PC-3 (cell line): ENCODE measurements at regions not wholly inside any gene's neighbourhood (a gene's known extent, or its start where the extent isn't known, plus 50 kb on each side); places are given as distances from the start of the nearest gene placed in this dataset.
A peak's percentile ranks its signal among the peaks of the same experiment; 100 is the strongest.

Experiments
- ATAC-seq: fragments of 200-7000 bp; cut with Tn5 transposase; 2 replicates; pipeline ENCODE4 v1.9.1; 2020; ENCODE audit warnings: mild to moderate bottlenecking, moderate library complexity
- BruUV-seq: library from RNA; stranded (reverse); fragments of 400-500 nt; replicated peaks from 2 replicates; lab custom pipeline; 2021; lab: Mats Ljungman, UMichigan
- CTCF ChIA-PET: fragments of 300-600 bp; sonication (Branson Sonifier 250); formaldehyde crosslinking; loops from one replicate; lab custom pipeline; 2022; ENCODE audit warnings: antibody characterized with exemption; lab: Charles Lee
- POLR2A ChIA-PET: fragments of 300-600 bp; sonication (Branson Sonifier 250); formaldehyde crosslinking; loops from one replicate; lab custom pipeline; 2022; ENCODE audit warnings: antibody characterized with exemption; ENCODE audit not compliant: unreplicated experiment; lab: Charles Lee
- DNase-seq: peaks from one replicate; pipeline ENCODE4 v3.0.0-alpha.2; 2015
- H2AFZ ChIP-seq: fragments of 300-600 bp; sonication (generic); 2 replicates; pipeline ENCODE4 v1.6.0; 2016; ENCODE audit warnings: antibody characterized with exemption, low read length
- H3F3A ChIP-seq: fragments of 300-600 bp; sonication (generic); one replicate; pipeline ENCODE4 v1.6.0; 2017; ENCODE audit warnings: antibody characterized with exemption, low read length, control low read depth, mild to moderate bottlenecking; ENCODE audit not compliant: unreplicated experiment
- H3K27ac ChIP-seq: fragments of 300-600 bp; sonication (generic); 2 replicates; pipeline ENCODE4 v1.5.1; 2016; ENCODE audit warnings: mild to moderate bottlenecking, low read length
- H3K27me3 ChIP-seq: fragments of 300-600 bp; sonication (generic); 2 replicates; pipeline ENCODE4 v1.6.1; 2016; ENCODE audit warnings: low read length, mixed read lengths
- H3K36me3 ChIP-seq: fragments of 300-600 bp; sonication (generic); 2 replicates; pipeline ENCODE4 v1.6.1; 2016; ENCODE audit warnings: low read depth, mixed run types, low read length, mixed read lengths
- H3K4me1 ChIP-seq: fragments of 300-600 bp; sonication (generic); 2 replicates; pipeline ENCODE4 v1.5.1; 2016; ENCODE audit warnings: low read length; ENCODE audit not compliant: insufficient read depth
- H3K4me2 ChIP-seq: fragments of 300-600 bp; sonication (generic); 2 replicates; pipeline ENCODE4 v1.6.0; 2016; ENCODE audit warnings: low read length
- H3K4me3 ChIP-seq: fragments of 300-600 bp; sonication (generic); 2 replicates; pipeline ENCODE4 v1.5.1; 2016; ENCODE audit warnings: mild to moderate bottlenecking, low read length, mixed read lengths
- H3K79me2 ChIP-seq: fragments of 300-600 bp; sonication (generic); 2 replicates; pipeline ENCODE4 v1.6.1; 2017; ENCODE audit warnings: low read length, mixed read lengths
- H3K9ac ChIP-seq: fragments of 300-600 bp; sonication (generic); 2 replicates; pipeline ENCODE4 v1.6.0; 2016; ENCODE audit warnings: mild to moderate bottlenecking, low read length
- H3K9me2 ChIP-seq: fragments of 300-600 bp; sonication (generic); replicated peaks from 2 replicates; pipeline ENCODE4 v1.6.1; 2016; ENCODE audit warnings: mixed run types, low read length, mixed read lengths
- H3K9me3 ChIP-seq: fragments of 300-600 bp; sonication (generic); 2 replicates; pipeline ENCODE4 v1.6.1; 2016; ENCODE audit warnings: low read length, mixed read lengths
- H4K20me1 ChIP-seq: fragments of 300-600 bp; sonication (generic); 2 replicates; pipeline ENCODE4 v1.6.1; 2016; ENCODE audit warnings: low read length, mixed read lengths
- EZH2 ChIP-seq: fragments of 300-600 bp; sonication (generic); IDR thresholded peaks from one replicate; pipeline ENCODE4 v1.6.1; 2017; ENCODE audit warnings: antibody characterized with exemption, mild to moderate bottlenecking, low read length; ENCODE audit not compliant: unreplicated experiment
- EZH2phosphoT487 ChIP-seq: fragments of 300-600 bp; sonication (generic); IDR thresholded peaks from 2 replicates; pipeline ENCODE4 v1.6.1; 2018; ENCODE audit warnings: mild to moderate bottlenecking, antibody characterized with exemption, low read length, borderline replicate concordance
- intact Hi-C: fragments of 100-400 bp; cut with micrococcal nuclease; formaldehyde crosslinking; loops from 2 replicates; pipeline ENCODE4 v1.9.0; 2023
- TF ChIP-seq, protein P1 (sequence below): fragments of 300-600 bp; sonication (generic); conservative IDR thresholded peaks from 2 replicates; pipeline ENCODE4 v1.5.1; 2017; ENCODE audit warnings: antibody characterized with exemption, low read depth, mild to moderate bottlenecking, low read length

DNA sequence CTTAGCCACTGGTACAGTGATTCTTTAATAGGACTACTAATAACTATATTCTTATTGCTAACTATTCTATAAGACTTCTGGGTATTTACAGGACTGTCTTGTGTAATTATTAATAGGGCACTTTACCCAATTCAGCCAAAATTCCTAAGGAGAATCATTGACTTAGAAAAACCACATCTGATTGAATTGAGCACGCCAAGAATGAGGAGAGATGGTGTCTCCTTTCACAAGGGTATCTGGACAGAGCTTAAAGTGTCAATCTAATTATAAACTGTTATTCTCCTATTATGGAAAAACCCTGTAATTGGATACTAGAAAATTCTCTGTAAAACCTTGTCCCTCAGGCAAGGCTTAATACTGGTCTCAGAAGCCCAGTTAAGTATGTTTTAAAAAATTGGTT, 111.1 kb upstream of the TLL1 start:
- Histone ChIP-seq H3K27me3 (no peaks in the 10 kb centered on the region), H3K4me1 (peaks cover 10% of the 10 kb centered on the region), H3K79me2 (no peaks in the 10 kb centered on the region), H4K20me1 (no peaks in the 10 kb centered on the region), H2AFZ (no peak overlapping the region), H3K27ac (no peak overlapping the region), H3F3A (no peaks in the 10 kb centered on the region), H3K4me3 (no peak overlapping the region), H3K9ac (no peak overlapping the region), H3K9me3 (no peaks in the 10 kb centered on the region), H3K4me2 (no peak overlapping the region), H3K36me3 (no peaks in the 10 kb centered on the region), H3K9me2 (no peaks in the 10 kb centered on the region)
- CTCF ChIA-PET = no interaction called here
- POLR2A ChIA-PET = no interaction called here
- DNase-seq (no peak), ATAC-seq (no peak)
- TF ChIP-seq, protein P1, sequence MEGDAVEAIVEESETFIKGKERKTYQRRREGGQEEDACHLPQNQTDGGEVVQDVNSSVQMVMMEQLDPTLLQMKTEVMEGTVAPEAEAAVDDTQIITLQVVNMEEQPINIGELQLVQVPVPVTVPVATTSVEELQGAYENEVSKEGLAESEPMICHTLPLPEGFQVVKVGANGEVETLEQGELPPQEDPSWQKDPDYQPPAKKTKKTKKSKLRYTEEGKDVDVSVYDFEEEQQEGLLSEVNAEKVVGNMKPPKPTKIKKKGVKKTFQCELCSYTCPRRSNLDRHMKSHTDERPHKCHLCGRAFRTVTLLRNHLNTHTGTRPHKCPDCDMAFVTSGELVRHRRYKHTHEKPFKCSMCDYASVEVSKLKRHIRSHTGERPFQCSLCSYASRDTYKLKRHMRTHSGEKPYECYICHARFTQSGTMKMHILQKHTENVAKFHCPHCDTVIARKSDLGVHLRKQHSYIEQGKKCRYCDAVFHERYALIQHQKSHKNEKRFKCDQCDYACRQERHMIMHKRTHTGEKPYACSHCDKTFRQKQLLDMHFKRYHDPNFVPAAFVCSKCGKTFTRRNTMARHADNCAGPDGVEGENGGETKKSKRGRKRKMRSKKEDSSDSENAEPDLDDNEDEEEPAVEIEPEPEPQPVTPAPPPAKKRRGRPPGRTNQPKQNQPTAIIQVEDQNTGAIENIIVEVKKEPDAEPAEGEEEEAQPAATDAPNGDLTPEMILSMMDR = no peak
- no peak for TF ChIP-seq EZH2phosphoT487
- TF ChIP-seq EZH2 = no peak
- no TSS peak for BruUV-seq
- intact Hi-C loops = no loop called here

DNA sequence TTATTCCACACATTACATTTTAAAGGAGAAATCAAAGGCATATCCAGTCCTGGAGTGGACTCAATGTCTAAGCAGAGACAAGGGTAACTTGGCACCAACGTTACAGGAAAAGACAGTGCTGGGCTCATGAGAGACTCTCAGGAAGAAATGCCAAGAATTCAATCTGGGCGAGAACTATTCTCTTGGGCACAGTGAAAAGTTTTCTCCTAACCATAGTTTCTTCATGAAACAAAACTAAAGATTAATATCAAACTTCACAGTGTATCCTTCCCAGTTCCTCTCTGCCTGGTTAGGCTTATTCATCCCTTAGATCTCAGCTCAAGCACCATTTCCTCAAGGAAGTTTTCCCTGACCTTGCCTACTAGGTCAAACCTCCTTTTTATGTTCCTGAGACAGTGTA, 109.4 kb upstream of the TLL1 start:
- Histone ChIP-seq H3K79me2 (no peaks in the 10 kb centered on the region), H3K9me3 (no peaks in the 10 kb centered on the region), H3K27me3 (no peaks in the 10 kb centered on the region), H3F3A (no peaks in the 10 kb centered on the region), H3K4me3 (no peak overlapping the region), H3K36me3 (no peaks in the 10 kb centered on the region), H4K20me1 (no peaks in the 10 kb centered on the region), H3K4me1 (peaks cover 10% of the 10 kb centered on the region), H3K27ac (no peak overlapping the region), H3K9me2 (no peaks in the 10 kb centered on the region), H3K4me2 (no peak overlapping the region), H3K9ac (no peak overlapping the region), H2AFZ (no peak overlapping the region)
- intact Hi-C loops = no loop called here
- ChIA-PET CTCF (no interaction called here), POLR2A (no interaction called here)
- no TSS peak for BruUV-seq
- ATAC-seq (no peak), DNase-seq (peak; percentile 6)
- TF ChIP-seq EZH2phosphoT487 (no peak), EZH2 (no peak)
- TF ChIP-seq, protein P1 = no peak

DNA sequence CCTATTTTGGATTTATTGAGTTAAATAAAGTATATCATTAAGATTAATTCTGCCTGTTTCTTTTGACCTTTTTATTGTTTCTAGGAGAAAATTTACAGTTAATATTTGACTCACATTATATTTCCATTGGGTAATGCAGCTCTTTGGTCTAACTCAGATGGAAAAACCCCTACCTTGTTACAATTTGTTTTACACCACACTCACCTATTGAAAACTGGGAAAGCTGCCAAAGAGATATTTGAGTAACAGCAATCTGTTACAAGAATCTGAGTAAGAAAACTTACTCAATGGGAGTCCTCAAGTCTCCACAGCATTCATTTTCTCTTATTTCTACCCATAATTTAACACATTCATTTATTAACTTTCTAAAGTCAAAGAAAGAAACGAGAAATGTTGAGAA, 108.0 kb upstream of the TLL1 start:
- H4K20me1 ChIP-seq = no peaks in the 10 kb centered on the region
- H2AFZ ChIP-seq = no peak overlapping the region
- peak overlapping the region; percentile 42 for H3K27ac ChIP-seq
- no TSS peak for BruUV-seq
- H3K27me3 ChIP-seq = no peaks in the 10 kb centered on the region
- no peak overlapping the region for H3K9ac ChIP-seq
- DNase-seq (peak; percentile 79), ATAC-seq (0 out of 2 replicates have a peak, but pooled peaks have one; percentile 24)
- intact Hi-C loops = no loop called here
- CTCF ChIA-PET = no interaction called here
- no peak overlapping the region for H3K4me3 ChIP-seq
- H3K36me3 ChIP-seq = no peaks in the 10 kb centered on the region
- no peaks in the 10 kb centered on the region for H3F3A ChIP-seq
- H3K4me2 ChIP-seq = peak overlapping the region; percentile 40
- no peaks in the 10 kb centered on the region for H3K9me3 ChIP-seq
- POLR2A ChIA-PET = no interaction called here
- TF ChIP-seq EZH2 (no peak), EZH2phosphoT487 (no peak)
- TF ChIP-seq, protein P1 = no peak
- H3K4me1 ChIP-seq = peaks cover 10% of the 10 kb centered on the region
- H3K79me2 ChIP-seq = no peaks in the 10 kb centered on the region
- H3K9me2 ChIP-seq = no peaks in the 10 kb centered on the region
